ENCODE measurements at regions not wholly inside any gene's neighbourhood (a gene's known extent, or its start where the extent isn't known, plus 50 kb on each side); places are given as distances from the start of the nearest gene placed in this dataset.

GRCh38 chr18:59054496-59055287 is 85.0 kb upstream of the SEC11C start:
- Histone ChIP-seq H3K27me3 (no peaks in the 10 kb centered on the region), H3K36me3 (no peaks in the 10 kb centered on the region), H3K4me3 (no peak overlapping the region), H3K27ac (no peak overlapping the region), H3K9me3 (no peaks in the 10 kb centered on the region), H3K4me1 (peaks cover 0 to 12% (median 2%) of the 10 kb centered on the region in 4 donors)
- ATAC-seq (ENCODE audit: low FRiP score in 2 of 2): no peak
- DNase-seq: no peak
- WGBS, 2 donors: 59 to 65% methylated on average over 6 to 7 of the region's 7 CpGs
- TF ChIP-seq POLR2A (IDR thresholded peaks at IDR 0.05) (no peak), EP300 (IDR thresholded peaks at IDR 0.05) (peak in 1 of 4 donors; percentile 22), CTCF (IDR thresholded peaks at IDR 0.05) (no peak), POLR2AphosphoS5 (IDR thresholded peaks at IDR 0.05) (peak in 1 of 2 donors; percentile 22)

GRCh38 chr18:59055345-59056032 is 84.2 kb upstream of the SEC11C start:
- H3K27ac ChIP-seq: peak overlapping the region in 1 of 4 donors; percentile 2
- peaks cover 0 to 12% (median 2%) of the 10 kb centered on the region in 4 donors for H3K4me1 ChIP-seq

GRCh38 chr18:59056706-59057492 is 82.8 kb upstream of the SEC11C start:
- H3K4me1 ChIP-seq: peaks cover 0 to 12% (median 2%) of the 10 kb centered on the region in 4 donors
- H3K9me3 ChIP-seq: no peaks in the 10 kb centered on the region
- WGBS, 2 donors: 58 to 83% methylated on average over 13 to 15 of the region's 15 CpGs
- no peaks in the 10 kb centered on the region for H3K36me3 ChIP-seq
- H3K27ac ChIP-seq: peak overlapping the region in 1 of 4 donors; percentile 19
- H3K27me3 ChIP-seq: no peaks in the 10 kb centered on the region
- TF ChIP-seq CTCF (IDR thresholded peaks at IDR 0.05) (peak; percentile 58 to 85 (median 76)), POLR2A (IDR thresholded peaks at IDR 0.05) (no peak), EP300 (IDR thresholded peaks at IDR 0.05) (no peak)
- H3K4me3 ChIP-seq: no peak overlapping the region
- ATAC-seq (ENCODE audit: low FRiP score in 2 of 2) (peak; percentile 17 to 54), DNase-seq (peak in 1 of 2 donors; percentile 61)

More at GRCh38 chr18:59055345-59056032, 84.2 kb upstream of the SEC11C start:
- TF ChIP-seq EP300 (IDR thresholded peaks at IDR 0.05): no peak
- TF ChIP-seq POLR2AphosphoS5 (IDR thresholded peaks at IDR 0.05): no peak
- TF ChIP-seq CTCF (IDR thresholded peaks at IDR 0.05): no peak
- no peak for TF ChIP-seq POLR2A (IDR thresholded peaks at IDR 0.05)
- Histone ChIP-seq H3K9me3 (no peaks in the 10 kb centered on the region), H3K27me3 (no peaks in the 10 kb centered on the region), H3K4me3 (no peak overlapping the region), H3K36me3 (no peaks in the 10 kb centered on the region)
- WGBS, 2 donors: 93 to 94% methylated on average over 4 of the region's 4 CpGs
- ATAC-seq (ENCODE audit: low FRiP score in 2 of 2): no peak
- no peak for DNase-seq

GRCh38 chr18:59057493-59057795 is 82.2 kb upstream of the SEC11C start:
- Histone ChIP-seq H3K27me3 (no peaks in the 10 kb centered on the region), H3K27ac (no peak overlapping the region), H3K4me1 (peaks cover 0 to 12% (median 2%) of the 10 kb centered on the region in 4 donors), H3K9me3 (no peaks in the 10 kb centered on the region), H3K4me3 (no peak overlapping the region), H3K36me3 (no peaks in the 10 kb centered on the region)
- TF ChIP-seq EP300 (IDR thresholded peaks at IDR 0.05): no peak
- TF ChIP-seq POLR2AphosphoS5 (IDR thresholded peaks at IDR 0.05): no peak
- TF ChIP-seq CTCF (IDR thresholded peaks at IDR 0.05): no peak
- no peak for TF ChIP-seq POLR2A (IDR thresholded peaks at IDR 0.05)
- DNase-seq (no peak), ATAC-seq (ENCODE audit: low FRiP score in 2 of 2) (no peak)
- 71 to 83% methylated on average over 4 of the region's 4 CpGs for WGBS, 2 donors

Data from upper lobe of left lung (tissue), 6 donors.